Fibroblast of villous mesenchyme (primary cell): ENCODE measurements at regions not wholly inside any gene's neighbourhood (a gene's known extent, or its start where the extent isn't known, plus 50 kb on each side); places are given as distances from the start of the nearest gene placed in this dataset.

Experiments used
- DNase-seq: peaks from one replicate; pipeline ENCODE4 v3.0.0-alpha.2; 2010; ENCODE audit warnings: low read depth
- H3K4me3 ChIP-seq: 2 replicates; pipeline ENCODE4 v1.5.1; 2011; ENCODE audit warnings: low read depth, mild to moderate bottlenecking, low read length
- TF ChIP-seq, protein P1 (sequence below): IDR thresholded peaks from 2 replicates; pipeline ENCODE4 v1.5.1; 2012; ENCODE audit warnings: low read depth, mild to moderate bottlenecking, low read length; ENCODE audit not compliant: insufficient read depth

GRCh38 chr2:104332731-104333130, 521.2 kb upstream of the POU3F3 start:
- DNase-seq = no peak
- H3K4me3 ChIP-seq = no peak overlapping the region
- TF ChIP-seq, protein P1, sequence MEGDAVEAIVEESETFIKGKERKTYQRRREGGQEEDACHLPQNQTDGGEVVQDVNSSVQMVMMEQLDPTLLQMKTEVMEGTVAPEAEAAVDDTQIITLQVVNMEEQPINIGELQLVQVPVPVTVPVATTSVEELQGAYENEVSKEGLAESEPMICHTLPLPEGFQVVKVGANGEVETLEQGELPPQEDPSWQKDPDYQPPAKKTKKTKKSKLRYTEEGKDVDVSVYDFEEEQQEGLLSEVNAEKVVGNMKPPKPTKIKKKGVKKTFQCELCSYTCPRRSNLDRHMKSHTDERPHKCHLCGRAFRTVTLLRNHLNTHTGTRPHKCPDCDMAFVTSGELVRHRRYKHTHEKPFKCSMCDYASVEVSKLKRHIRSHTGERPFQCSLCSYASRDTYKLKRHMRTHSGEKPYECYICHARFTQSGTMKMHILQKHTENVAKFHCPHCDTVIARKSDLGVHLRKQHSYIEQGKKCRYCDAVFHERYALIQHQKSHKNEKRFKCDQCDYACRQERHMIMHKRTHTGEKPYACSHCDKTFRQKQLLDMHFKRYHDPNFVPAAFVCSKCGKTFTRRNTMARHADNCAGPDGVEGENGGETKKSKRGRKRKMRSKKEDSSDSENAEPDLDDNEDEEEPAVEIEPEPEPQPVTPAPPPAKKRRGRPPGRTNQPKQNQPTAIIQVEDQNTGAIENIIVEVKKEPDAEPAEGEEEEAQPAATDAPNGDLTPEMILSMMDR = no peak

DNA sequence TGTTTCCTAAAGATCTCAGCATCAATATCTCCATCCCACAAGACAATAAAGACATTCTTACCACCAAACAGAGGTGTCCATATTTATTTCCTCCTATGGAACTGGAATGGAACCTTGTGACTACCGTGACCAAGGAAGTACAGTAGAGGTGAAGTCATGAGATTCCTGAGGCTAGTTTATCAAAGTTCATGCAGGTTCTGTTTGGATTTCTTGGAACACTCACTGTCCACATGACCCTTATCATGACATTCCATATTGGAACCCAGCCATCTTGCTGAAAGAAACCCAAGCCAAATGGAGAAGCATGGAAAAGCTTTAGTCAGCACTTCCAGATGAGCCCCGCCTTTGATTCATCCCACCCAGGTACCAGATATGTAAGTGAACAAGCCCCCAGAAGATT, 516.0 kb upstream of the POU3F3 start:
- H3K4me3 ChIP-seq = no peak overlapping the region
- TF ChIP-seq, protein P1 = no peak
- DNase-seq = no peak

GRCh38 chr2:104340162-104340561, 513.8 kb upstream of the POU3F3 start:
- DNase-seq = no peak
- TF ChIP-seq, protein P1 = no peak
- no peak overlapping the region for H3K4me3 ChIP-seq

DNA sequence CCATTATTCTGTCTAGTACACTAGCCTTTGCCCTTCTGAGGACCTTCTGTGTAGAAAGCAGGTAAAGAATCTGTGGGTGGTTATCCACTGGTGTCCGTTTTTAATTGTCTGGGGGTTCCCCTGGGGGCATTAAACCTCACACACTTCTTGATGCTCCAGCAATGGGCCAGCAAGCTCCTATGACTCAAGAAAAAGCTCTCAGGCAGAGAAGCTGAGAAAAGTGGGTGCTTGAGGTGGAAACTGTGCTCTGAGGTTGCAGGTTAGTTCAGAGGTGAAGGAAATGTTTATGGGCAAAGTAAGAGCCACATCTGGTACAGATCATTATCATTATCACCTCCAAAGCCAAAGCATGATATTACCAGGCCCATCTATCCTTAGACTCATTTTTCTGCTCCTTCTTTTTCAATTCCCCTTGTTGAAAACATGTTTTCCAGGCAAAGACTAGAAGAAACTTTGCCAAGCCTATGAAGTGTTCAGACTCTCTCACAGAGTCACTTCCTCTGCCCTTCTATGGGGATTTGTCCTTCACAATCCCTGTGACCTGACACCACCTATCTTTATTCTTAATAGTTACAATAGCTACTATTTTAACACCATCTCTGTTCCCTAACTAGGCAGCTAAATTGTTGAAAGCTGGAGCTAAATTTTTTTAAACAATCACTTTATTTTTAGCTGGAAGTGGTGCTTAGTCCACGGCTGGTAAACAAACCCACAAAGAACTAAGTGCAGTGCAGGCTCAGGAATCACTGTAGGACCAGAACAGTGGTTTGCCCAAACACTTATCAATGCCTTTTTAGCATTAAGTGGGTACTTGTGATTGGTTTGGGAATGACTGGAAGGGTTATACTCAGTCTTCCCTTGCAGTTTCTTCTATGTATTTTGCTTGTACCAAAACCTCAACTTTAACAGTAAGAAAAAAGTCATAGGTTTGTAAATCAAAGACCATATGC, 512.8 kb upstream of the POU3F3 start:
- no peak overlapping the region for H3K4me3 ChIP-seq
- DNase-seq = no peak
- TF ChIP-seq, protein P1 = no peak

- TF ChIP-seq, protein P1 = no peak
- H3K4me3 ChIP-seq = no peak overlapping the region
- DNase-seq = no peak
Measured at GRCh38 chr2:104344306-104344705, 509.6 kb upstream of the POU3F3 start.

- TF ChIP-seq, protein P1 = no peak
- H3K4me3 ChIP-seq = no peak overlapping the region
Measured at GRCh38 chr2:104344985-104345384, 508.9 kb upstream of the POU3F3 start.

More at GRCh38 chr2:104344985-104345384, 508.9 kb upstream of the POU3F3 start:
- no peak for DNase-seq
